C4-2B (cell line): ENCODE measurements at regions not wholly inside any gene's neighbourhood (a gene's known extent, or its start where the extent isn't known, plus 50 kb on each side); places are given as distances from the start of the nearest gene placed in this dataset.
"Not testable (repeated sequence)": the region's sequence is repeated elsewhere in the genome, so short reads cannot be mapped to it uniquely, and the experiment has no call there.

ENCODE experiments used
- H3K27ac ChIP-seq: fragments of 450-650 bp; 2 replicates; pipeline ENCODE4 v1.5.1; 2017
- CTCF ChIP-seq: fragments of 450-650 bp; conservative IDR thresholded peaks from 2 replicates; pipeline ENCODE4 v1.5.1; 2017; ENCODE audit warnings: mild to moderate bottlenecking
- ZFX ChIP-seq: fragments of 450-650 bp; IDR thresholded peaks from 2 replicates; pipeline ENCODE4 v1.6.1; 2017

DNA sequence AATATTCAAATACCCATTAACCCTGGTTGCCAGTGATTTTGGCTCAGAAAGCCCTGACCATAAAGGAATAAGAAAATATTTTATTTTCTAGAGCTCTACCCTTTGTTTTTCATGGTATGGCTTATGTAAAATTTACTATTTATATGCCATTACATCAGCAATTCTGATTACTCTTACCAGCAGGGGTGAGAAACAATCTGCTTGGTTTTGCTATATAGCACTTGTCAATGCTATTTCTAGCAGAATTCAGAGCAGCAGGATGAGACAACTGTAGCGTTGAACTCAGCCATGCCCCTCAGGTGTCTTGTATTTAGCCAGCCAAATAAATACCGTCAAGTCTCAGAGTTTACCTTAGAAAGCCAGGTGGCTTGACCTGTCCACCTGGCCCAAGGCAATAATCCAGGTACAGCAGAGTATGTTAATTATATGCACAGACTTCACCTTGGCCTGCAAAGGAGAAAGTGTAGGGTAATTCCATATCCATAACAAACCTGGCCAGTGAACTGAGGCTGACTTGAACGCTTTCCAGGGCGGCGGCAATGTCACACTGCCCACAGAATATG lies 1303.5 kb downstream of the RAPGEF2 start:
- H3K27ac ChIP-seq, result no peak overlapping the region
- no peak for TF ChIP-seq ZFX
- no peak for TF ChIP-seq CTCF

DNA sequence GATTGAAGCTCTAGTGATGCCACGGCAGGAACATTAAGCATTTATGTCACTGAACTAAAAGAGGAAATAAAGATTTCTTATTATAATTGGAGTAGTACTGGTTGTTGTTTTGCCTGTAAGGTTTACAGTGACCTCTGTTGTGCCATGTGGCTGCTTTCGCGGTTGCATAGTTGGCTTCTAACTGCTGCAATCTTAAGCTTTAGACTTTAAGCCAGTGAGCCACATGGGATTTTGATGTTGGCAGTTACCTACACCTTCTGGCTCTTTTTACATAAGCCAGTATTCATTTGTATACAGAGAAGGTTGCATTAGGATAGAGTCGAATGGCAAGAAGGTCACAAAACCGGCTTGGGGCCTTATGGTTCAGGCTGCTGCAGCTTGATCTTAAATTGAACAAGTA lies 1311.6 kb downstream of the RAPGEF2 start:
- TF ChIP-seq CTCF (no peak), ZFX (no peak)
- H3K27ac ChIP-seq, result no peak overlapping the region

GRCh38 chr4:160423879-160424451 lies 1321.1 kb downstream of the RAPGEF2 start:
- TF ChIP-seq ZFX, result no peak
- no peak overlapping the region for H3K27ac ChIP-seq

- TF ChIP-seq ZFX (no peak), CTCF (no peak)
- H3K27ac ChIP-seq, result no peak overlapping the region
Measured at GRCh38 chr4:160426233-160426632, 1323.4 kb downstream of the RAPGEF2 start.

- TF ChIP-seq ZFX (no peak), CTCF (no peak)
- no peak overlapping the region for H3K27ac ChIP-seq
Measured at GRCh38 chr4:160450876-160451275, 1348.0 kb downstream of the RAPGEF2 start.

DNA sequence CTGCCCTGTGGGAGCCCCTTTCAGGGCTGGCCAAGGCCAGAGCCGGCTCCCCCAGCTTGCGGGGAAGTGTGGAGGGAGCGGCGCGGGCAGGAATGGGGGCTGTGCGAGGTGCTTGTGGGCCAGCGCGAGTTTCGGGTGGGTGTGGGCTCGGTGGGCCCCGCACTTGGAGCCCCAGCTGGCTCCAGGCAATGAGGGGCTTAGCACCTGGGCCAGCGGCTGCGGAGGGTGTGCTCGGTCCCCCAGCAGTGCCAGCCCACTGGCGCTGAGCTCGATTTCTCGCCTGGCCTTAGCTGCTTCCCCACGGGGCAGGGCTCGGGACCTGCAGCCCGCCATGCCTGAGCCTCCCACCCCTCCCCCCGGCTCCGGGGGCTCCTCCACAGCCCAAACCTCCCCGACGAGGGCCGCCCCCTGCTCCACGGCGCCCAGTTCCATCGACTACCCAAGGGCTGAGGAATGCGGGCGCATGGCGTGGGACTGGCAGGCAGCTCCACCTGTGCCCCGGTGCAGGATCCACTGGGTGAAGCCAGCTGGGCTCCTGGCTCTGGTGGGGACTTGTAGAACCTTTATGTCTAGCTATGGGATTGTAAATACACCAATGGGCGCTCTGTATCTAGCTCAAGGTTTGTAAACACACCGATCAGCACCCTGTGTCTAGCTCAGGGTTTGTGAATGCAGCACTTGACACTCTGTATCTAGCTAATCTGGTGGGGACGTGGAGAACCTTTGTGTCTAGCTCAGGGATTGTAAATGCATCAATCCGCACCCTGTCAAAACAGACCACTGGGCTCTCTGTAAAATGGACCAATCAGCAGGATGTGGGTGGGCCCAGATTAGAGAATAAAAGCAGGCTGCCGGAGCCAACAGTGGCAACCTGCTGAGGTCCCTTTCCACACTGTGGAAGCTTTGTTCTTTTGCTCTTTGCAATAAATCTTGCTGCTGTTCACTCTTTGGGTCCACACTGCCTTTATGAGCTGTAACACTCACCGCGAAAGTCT lies 1379.1 kb downstream of the RAPGEF2 start:
- H3K27ac ChIP-seq, result not testable (repeated sequence)

GRCh38 chr4:160485071-160485687 lies 1382.3 kb downstream of the RAPGEF2 start:
- TF ChIP-seq ZFX, result no peak
- H3K27ac ChIP-seq, result no peak overlapping the region

DNA sequence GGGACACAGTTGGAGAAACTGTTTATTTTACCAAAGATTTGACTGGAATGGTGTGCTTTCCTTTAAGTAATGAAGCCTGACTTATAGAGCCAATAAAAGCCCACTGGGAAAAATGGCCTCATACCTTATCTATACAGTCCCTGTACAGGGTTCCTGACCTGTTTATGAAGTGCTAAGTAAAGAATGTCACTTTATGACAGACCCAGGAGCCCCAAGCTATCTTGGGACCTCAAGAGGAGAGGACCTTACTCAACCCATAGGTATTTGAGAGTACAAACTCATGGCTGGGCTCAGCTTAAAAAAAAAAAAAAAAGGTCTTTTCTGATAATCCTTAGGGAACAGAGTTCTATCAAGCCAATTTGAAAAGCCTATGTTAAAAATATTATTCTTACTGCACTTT lies 1389.3 kb downstream of the RAPGEF2 start:
- TF ChIP-seq CTCF (no peak), ZFX (no peak)

More for the DNA sequence above, 1389.3 kb downstream of the RAPGEF2 start:
- no peak overlapping the region for H3K27ac ChIP-seq
